CD14-positive monocyte (primary cell): ENCODE measurements at regions not wholly inside any gene's neighbourhood (a gene's known extent, or its start where the extent isn't known, plus 50 kb on each side); places are given as distances from the start of the nearest gene placed in this dataset.

ENCODE experiments used
- DNase-seq, 3 donors: peaks; one replicate each; pipeline ENCODE4 v3.0.0-alpha.2; 2011 to 2022
- H2AFZ ChIP-seq: 2 replicates; pipeline ENCODE4 v1.6.0; 2012; ENCODE audit warnings: mild to moderate bottlenecking, low read depth, low read length, inconsistent platforms; ENCODE audit not compliant: insufficient read depth, poor library complexity, severe bottlenecking
- H3K27ac ChIP-seq, 2 donors: 1 replicate in 1 of 2; 2 replicates in 1 of 2; pipeline ENCODE4 v1.5.1; 2012 to 2013; ENCODE audit warnings: low read length in 2 of 2, control low read depth in 1 of 2, inconsistent platforms in 1 of 2, low read depth in 1 of 2, mild to moderate bottlenecking in 1 of 2
- H3K27me3 ChIP-seq, 2 donors: one replicate each; pipeline versions ENCODE4 v1.6.0 to v1.6.1; 2011 to 2013; ENCODE audit warnings: low read length in 2 of 2; ENCODE audit not compliant: control insufficient read depth in 2 of 2, insufficient read depth in 2 of 2
- H3K36me3 ChIP-seq, 2 donors: replicated peaks in 1 of 2; 1 replicate in 1 of 2; 2 replicates in 1 of 2; pipeline versions ENCODE4 v1.5.1 to v1.6.1; 2012 to 2013; ENCODE audit warnings: low read length in 2 of 2, control low read depth in 1 of 2, inconsistent platforms in 1 of 2, mild to moderate bottlenecking in 1 of 2; ENCODE audit not compliant: insufficient read depth in 2 of 2, control insufficient read depth in 1 of 2
- H3K4me1 ChIP-seq, 2 donors: 1 replicate in 1 of 2; 2 replicates in 1 of 2; pipeline versions ENCODE4 v1.5.1 to v1.6.1; 2012 to 2013; ENCODE audit warnings: low read length in 2 of 2, control low read depth in 1 of 2, inconsistent platforms in 1 of 2, mild to moderate bottlenecking in 1 of 2, moderate library complexity in 1 of 2; ENCODE audit not compliant: insufficient read depth in 2 of 2, control insufficient read depth in 1 of 2
- H3K4me2 ChIP-seq: replicated peaks from 2 replicates; pipeline ENCODE3; 2012; ENCODE audit warnings: low read length, moderate library complexity, mild to moderate bottlenecking; ENCODE audit not compliant: poor library complexity, severe bottlenecking; ENCODE audit errors: extremely low read depth
- H3K4me3 ChIP-seq, 3 experiments: fragments of 200-600 bp in 1 of 3; sonication (generic) in 1 of 3; replicated peaks in 1 of 3; 1 replicate in 2 of 3; 2 replicates in 1 of 3; pipeline ENCODE4 v1.5.1; 2011 to 2013; ENCODE audit warnings: low read length in 3 of 3, mild to moderate bottlenecking in 3 of 3, control low read depth in 2 of 3, low read depth in 2 of 3, inconsistent platforms in 1 of 3, moderate library complexity in 1 of 3
- H3K79me2 ChIP-seq: 2 replicates; pipeline ENCODE4 v1.6.0; 2012; ENCODE audit warnings: mild to moderate bottlenecking, control low read depth, inconsistent platforms, low read length, moderate library complexity; ENCODE audit not compliant: insufficient read depth
- H3K9ac ChIP-seq: 2 replicates; pipeline ENCODE4 v1.6.0; 2017; ENCODE audit warnings: low read length, mild to moderate bottlenecking; ENCODE audit not compliant: insufficient read depth, poor library complexity, severe bottlenecking
- H3K9me3 ChIP-seq, 2 donors: replicated peaks in 1 of 2; 1 replicate in 1 of 2; 2 replicates in 1 of 2; pipeline versions ENCODE4 v1.5.1 to v1.6.1; 2012 to 2013; ENCODE audit warnings: low read length in 2 of 2, control low read depth in 1 of 2; ENCODE audit not compliant: control insufficient read depth in 1 of 2, insufficient read depth in 1 of 2
- H4K20me1 ChIP-seq: 2 replicates; pipeline ENCODE4 v1.6.0; 2012; ENCODE audit warnings: mild to moderate bottlenecking, low read length, control low read depth, moderate library complexity; ENCODE audit not compliant: insufficient read depth
- H3K27ac Mint-ChIP-seq, 7 donors: one replicate each; pipeline ENCODE4 v1.8.0; 2020; ENCODE audit warnings: mild to moderate bottlenecking in 7 of 7, mixed read lengths in 7 of 7, moderate library complexity in 6 of 7, inconsistent platforms in 2 of 7
- H3K27me3 Mint-ChIP-seq, 3 donors: one replicate each; pipeline ENCODE4 v1.8.0; 2021 to 2022; ENCODE audit warnings: low read depth in 3 of 3, mild to moderate bottlenecking in 3 of 3, mixed read lengths in 3 of 3, moderate library complexity in 3 of 3, inconsistent platforms in 1 of 3
- H3K36me3 Mint-ChIP-seq, 2 donors: one replicate each; pipeline ENCODE4 v1.8.0; 2020; ENCODE audit warnings: mixed read lengths in 2 of 2, inconsistent platforms in 1 of 2, mild to moderate bottlenecking in 1 of 2
- H3K4me1 Mint-ChIP-seq: one replicate; pipeline ENCODE4 v1.8.0; 2020; ENCODE audit warnings: mild to moderate bottlenecking, mixed read lengths
- H3K4me3 Mint-ChIP-seq, 2 donors: one replicate each; pipeline ENCODE4 v1.8.0; 2020; ENCODE audit warnings: mild to moderate bottlenecking in 2 of 2, mixed read lengths in 2 of 2, moderate library complexity in 1 of 2
- H3K9me3 Mint-ChIP-seq, 7 donors: one replicate each; pipeline ENCODE4 v1.8.0; 2020 to 2022; ENCODE audit warnings: mixed read lengths in 7 of 7, mild to moderate bottlenecking in 6 of 7, moderate library complexity in 6 of 7, inconsistent platforms in 2 of 7
- CTCF ChIP-seq: fragments of 200-600 bp; IDR thresholded peaks from one replicate; pipeline ENCODE4 v1.8.0; 2022; ENCODE audit warnings: antibody characterized with exemption, mild to moderate bottlenecking
- WGBS: methylation state at CpG from one replicate; pipeline ENCODE4 v1.1.5; 2013; ENCODE audit warnings: missing lambda C conversion rate; ENCODE audit not compliant: insufficient coverage; 5-methylcytosine and 5-hydroxymethylcytosine counted together
- intact Hi-C, 2 donors: fragments of 100-400 bp; cut with micrococcal nuclease; formaldehyde crosslinking; loops; one replicate each; pipeline versions ENCODE4 v1.15.0 to v1.15.1; 2023

- intact Hi-C loops = no loop called here
- Mint-ChIP-seq H3K27me3 (no peaks in the 10 kb centered on the region), H3K9me3 (peaks cover 0 to 17% (median 3%) of the 10 kb centered on the region in 7 donors), H3K4me3 (no peak overlapping the region), H3K36me3 (no peaks in the 10 kb centered on the region), H3K4me1 (no peaks in the 10 kb centered on the region), H3K27ac (no peak overlapping the region)
- WGBS = no CpG with 5 or more reads among the region's 1 CpG
- Histone ChIP-seq H3K9me3 (peaks cover 8 to 14% of the 10 kb centered on the region in 2 donors), H3K36me3 (no peaks in the 10 kb centered on the region), H3K4me3 (no peak overlapping the region), H3K79me2 (no peaks in the 10 kb centered on the region), H3K27me3 (no peaks in the 10 kb centered on the region), H2AFZ (no peak overlapping the region), H3K9ac (no peak overlapping the region), H3K4me2 (no peak overlapping the region), H3K27ac (no peak overlapping the region), H3K4me1 (no peaks in the 10 kb centered on the region), H4K20me1 (no peaks in the 10 kb centered on the region)
- DNase-seq = no peak
- TF ChIP-seq CTCF = no peak
Measured at GRCh38 chr13:63542770-63543169, 2127.1 kb upstream of the PCDH20 start.

- Mint-ChIP-seq H3K9me3 (peaks cover 2 to 17% (median 3%) of the 10 kb centered on the region in 7 donors), H3K36me3 (no peaks in the 10 kb centered on the region), H3K4me3 (no peak overlapping the region), H3K4me1 (no peaks in the 10 kb centered on the region), H3K27me3 (no peaks in the 10 kb centered on the region), H3K27ac (no peak overlapping the region)
- Histone ChIP-seq H3K4me1 (no peaks in the 10 kb centered on the region), H3K4me3 (no peak overlapping the region), H3K27me3 (no peaks in the 10 kb centered on the region), H3K9me3 (peaks cover 8 to 14% of the 10 kb centered on the region in 2 donors), H4K20me1 (no peaks in the 10 kb centered on the region), H3K36me3 (no peaks in the 10 kb centered on the region), H3K9ac (no peak overlapping the region), H2AFZ (no peak overlapping the region), H3K27ac (no peak overlapping the region), H3K4me2 (no peak overlapping the region), H3K79me2 (no peaks in the 10 kb centered on the region)
- no peak for TF ChIP-seq CTCF
- 58% methylated on average over 3 of the region's 6 CpGs for WGBS
- DNase-seq = no peak
- intact Hi-C loops = no loop called here
Measured at GRCh38 chr13:63541336-63541735, 2125.7 kb upstream of the PCDH20 start.
